ENCODE measurements at regions not wholly inside any gene's neighbourhood (a gene's known extent, or its start where the extent isn't known, plus 50 kb on each side); places are given as distances from the start of the nearest gene placed in this dataset.

GRCh38 chr10:130757821-130758489 lies 553.6 kb downstream of the TCERG1L start:
- no peak for TF ChIP-seq POLR2A (IDR thresholded peaks at IDR 0.05)
- no peak for TF ChIP-seq CTCF (IDR thresholded peaks at IDR 0.05 in 4 of 5, conservative IDR thresholded peaks at IDR 0.05 in 1 of 5)
- no peaks in the 10 kb centered on the region for H3K36me3 ChIP-seq
- in situ Hi-C loops (cut with MboI; ENCODE audit: low sequenced_read_pairs in 4 of 4), result no loop called here

GRCh38 chr10:130758529-130758928 lies 553.0 kb downstream of the TCERG1L start:
- no peaks in the 10 kb centered on the region for H3K4me1 ChIP-seq
- no peak for TF ChIP-seq CTCF (IDR thresholded peaks at IDR 0.05 in 4 of 5, conservative IDR thresholded peaks at IDR 0.05 in 1 of 5)
- TF ChIP-seq POLR2A (IDR thresholded peaks at IDR 0.05), result no peak
- ATAC-seq (no peak), DNase-seq (no peak)
- H3K4me3 ChIP-seq, result no peak overlapping the region
- no peaks in the 10 kb centered on the region for H3K9me3 ChIP-seq
- H3K27me3 ChIP-seq, result no peaks in the 10 kb centered on the region
- in situ Hi-C loops (cut with MboI; ENCODE audit: low sequenced_read_pairs in 4 of 4), result no loop called here
- intact Hi-C loops (cut with DNase I; ENCODE audit: low total_unique reads), result no loop called here
- no peak overlapping the region for H3K27ac ChIP-seq
- no peaks in the 10 kb centered on the region for H3K36me3 ChIP-seq

More at GRCh38 chr10:130757821-130758489, 553.6 kb downstream of the TCERG1L start:
- Histone ChIP-seq H3K27ac (no peak overlapping the region), H3K27me3 (no peaks in the 10 kb centered on the region), H3K9me3 (no peaks in the 10 kb centered on the region), H3K4me3 (no peak overlapping the region), H3K4me1 (no peaks in the 10 kb centered on the region)
- DNase-seq (no peak), ATAC-seq (no peak)
- intact Hi-C loops (cut with DNase I; ENCODE audit: low total_unique reads), result no loop called here

GRCh38 chr10:130761032-130761575 lies 550.4 kb downstream of the TCERG1L start:
- H3K27ac ChIP-seq, result no peak overlapping the region
- intact Hi-C loops (cut with DNase I; ENCODE audit: low total_unique reads), result no loop called here
- H3K36me3 ChIP-seq, result no peaks in the 10 kb centered on the region
- H3K4me3 ChIP-seq, result no peak overlapping the region
- peaks cover 0 to 2% (median 0%) of the 10 kb centered on the region in 3 donors for H3K27me3 ChIP-seq
- H3K9me3 ChIP-seq, result no peaks in the 10 kb centered on the region
- ATAC-seq (no peak), DNase-seq (no peak)
- H3K4me1 ChIP-seq, result no peaks in the 10 kb centered on the region
- in situ Hi-C loops (cut with MboI; ENCODE audit: low sequenced_read_pairs in 4 of 4), result no loop called here
- TF ChIP-seq POLR2A (IDR thresholded peaks at IDR 0.05) (no peak), CTCF (IDR thresholded peaks at IDR 0.05 in 4 of 5, conservative IDR thresholded peaks at IDR 0.05 in 1 of 5) (no peak)

GRCh38 chr10:130761788-130762301 lies 549.7 kb downstream of the TCERG1L start:
- DNase-seq (no peak), ATAC-seq (no peak)
- no peak overlapping the region for H3K4me3 ChIP-seq
- no peaks in the 10 kb centered on the region for H3K4me1 ChIP-seq
- intact Hi-C loops (cut with DNase I; ENCODE audit: low total_unique reads), result no loop called here
- no peak overlapping the region for H3K27ac ChIP-seq
- peaks cover 0 to 2% (median 0%) of the 10 kb centered on the region in 3 donors for H3K27me3 ChIP-seq
- TF ChIP-seq CTCF (IDR thresholded peaks at IDR 0.05 in 4 of 5, conservative IDR thresholded peaks at IDR 0.05 in 1 of 5), result no peak
- no peaks in the 10 kb centered on the region for H3K9me3 ChIP-seq
- no peaks in the 10 kb centered on the region for H3K36me3 ChIP-seq
- in situ Hi-C loops (cut with MboI; ENCODE audit: low sequenced_read_pairs in 4 of 4), result no loop called here
